ENCODE measurements at regions not wholly inside any gene's neighbourhood (a gene's known extent, or its start where the extent isn't known, plus 50 kb on each side); places are given as distances from the start of the nearest gene placed in this dataset.

GRCh38 chr9:108473209-108474112 lies 382.3 kb downstream of the ACTL7B start:
- no peaks in the 10 kb centered on the region for H3K79me2 ChIP-seq (ENCODE audit: control insufficient read depth, insufficient read depth, low read length, poor library complexity)
- WGBS (ENCODE audit: extremely low coverage, insufficient coverage, insufficient read length) = no CpG with 5 or more reads among the region's 9 CpGs

GRCh38 chr9:108469654-108470053 lies 386.1 kb downstream of the ACTL7B start:
- Histone ChIP-seq H2BK5ac (ENCODE audit: low read depth, low read length, poor library complexity) (no peak overlapping the region), H3K36me3 (ENCODE audit: control insufficient read depth in 1 of 2, insufficient read depth in 2 of 2, low read length in 2 of 2) (no peaks in the 10 kb centered on the region), H3K79me2 (ENCODE audit: control insufficient read depth, insufficient read depth, low read length, poor library complexity) (no peaks in the 10 kb centered on the region), H2AFZ (ENCODE audit: insufficient read depth, low read length, poor library complexity) (no peak overlapping the region), H3K4me2 (ENCODE audit: low read length) (no peak overlapping the region), H4K12ac (ENCODE audit: low read depth, low read length) (no peak overlapping the region), H3K18ac (ENCODE audit: low read length) (no peak overlapping the region), H3K4ac (ENCODE audit: low read depth, low read length) (no peak overlapping the region), H4K91ac (ENCODE audit: low read depth, low read length) (no peak overlapping the region), H3K27ac (ENCODE audit: low read depth, low read length) (no peak overlapping the region), H3K79me1 (ENCODE audit: low read length) (no peaks in the 10 kb centered on the region), H2AK5ac (ENCODE audit: low read length) (no peak overlapping the region), H3K4me3 (ENCODE audit: low read depth, low read length) (no peak overlapping the region), H3K14ac (ENCODE audit: low read length) (no peak overlapping the region), H2BK120ac (ENCODE audit: insufficient read depth, low read length, poor library complexity) (no peak overlapping the region), H3K27me3 (ENCODE audit: insufficient read depth, low read length) (peaks cover 3% of the 10 kb centered on the region), H3K9me3 (ENCODE audit: insufficient read depth, low read depth, low read length) (no peaks in the 10 kb centered on the region), H3K9ac (ENCODE audit: low read length) (no peak overlapping the region), H2BK12ac (ENCODE audit: low read length) (no peak overlapping the region), H3K23ac (ENCODE audit: low read length) (no peak overlapping the region), H3K4me1 (ENCODE audit: control insufficient read depth in 1 of 2, insufficient read depth in 2 of 2, low read length in 2 of 2) (no peaks in the 10 kb centered on the region), H4K8ac (ENCODE audit: low read depth, low read length) (no peak overlapping the region)
- no CpG with 5 or more reads among the region's 8 CpGs for WGBS (ENCODE audit: extremely low coverage, insufficient coverage, insufficient read length)
- DNase-seq = peak; percentile 8 to 23

More at GRCh38 chr9:108473209-108474112, 382.3 kb downstream of the ACTL7B start:
- Histone ChIP-seq H3K4me3 (ENCODE audit: low read depth, low read length) (no peak overlapping the region), H2AFZ (ENCODE audit: insufficient read depth, low read length, poor library complexity) (no peak overlapping the region), H2BK120ac (ENCODE audit: insufficient read depth, low read length, poor library complexity) (no peak overlapping the region), H3K23ac (ENCODE audit: low read length) (no peak overlapping the region), H3K9ac (ENCODE audit: low read length) (no peak overlapping the region), H3K36me3 (ENCODE audit: control insufficient read depth in 1 of 2, insufficient read depth in 2 of 2, low read length in 2 of 2) (no peaks in the 10 kb centered on the region), H3K9me3 (ENCODE audit: insufficient read depth, low read depth, low read length) (no peaks in the 10 kb centered on the region), H3K4me2 (ENCODE audit: low read length) (no peak overlapping the region), H2BK12ac (ENCODE audit: low read length) (no peak overlapping the region), H3K14ac (ENCODE audit: low read length) (no peak overlapping the region), H4K91ac (ENCODE audit: low read depth, low read length) (no peak overlapping the region), H3K79me1 (ENCODE audit: low read length) (no peaks in the 10 kb centered on the region), H3K27ac (ENCODE audit: low read depth, low read length) (no peak overlapping the region), H3K27me3 (ENCODE audit: insufficient read depth, low read length) (peaks cover 3% of the 10 kb centered on the region), H3K18ac (ENCODE audit: low read length) (no peak overlapping the region), H4K12ac (ENCODE audit: low read depth, low read length) (no peak overlapping the region), H4K8ac (ENCODE audit: low read depth, low read length) (no peak overlapping the region), H2AK5ac (ENCODE audit: low read length) (no peak overlapping the region), H3K4me1 (ENCODE audit: control insufficient read depth in 1 of 2, insufficient read depth in 2 of 2, low read length in 2 of 2) (peaks cover 4 to 5% of the 10 kb centered on the region in 2 experiments), H3K4ac (ENCODE audit: low read depth, low read length) (no peak overlapping the region), H2BK5ac (ENCODE audit: low read depth, low read length, poor library complexity) (no peak overlapping the region)
- peak in 1 of 2 donors; percentile 30 for DNase-seq

GRCh38 chr9:108468364-108468763 lies 387.4 kb downstream of the ACTL7B start:
- H3K14ac ChIP-seq (ENCODE audit: low read length) = no peak overlapping the region
- H3K9me3 ChIP-seq (ENCODE audit: insufficient read depth, low read depth, low read length) = no peaks in the 10 kb centered on the region
- H3K4me1 ChIP-seq (ENCODE audit: control insufficient read depth in 1 of 2, insufficient read depth in 2 of 2, low read length in 2 of 2) = no peaks in the 10 kb centered on the region
- H4K12ac ChIP-seq (ENCODE audit: low read depth, low read length) = no peak overlapping the region
- no peak overlapping the region for H3K9ac ChIP-seq (ENCODE audit: low read length)
- H2BK12ac ChIP-seq (ENCODE audit: low read length) = no peak overlapping the region
- H3K23ac ChIP-seq (ENCODE audit: low read length) = no peak overlapping the region
- no peak overlapping the region for H3K27ac ChIP-seq (ENCODE audit: low read depth, low read length)
- H2BK120ac ChIP-seq (ENCODE audit: insufficient read depth, low read length, poor library complexity) = no peak overlapping the region
- H4K8ac ChIP-seq (ENCODE audit: low read depth, low read length) = no peak overlapping the region
- H2AK5ac ChIP-seq (ENCODE audit: low read length) = no peak overlapping the region
- H3K27me3 ChIP-seq (ENCODE audit: insufficient read depth, low read length) = peaks cover 3% of the 10 kb centered on the region
- no peak overlapping the region for H4K91ac ChIP-seq (ENCODE audit: low read depth, low read length)
- peak; percentile 77 to 84 for DNase-seq
- no peak overlapping the region for H2AFZ ChIP-seq (ENCODE audit: insufficient read depth, low read length, poor library complexity)
- no peak overlapping the region for H3K4ac ChIP-seq (ENCODE audit: low read depth, low read length)
- H2BK5ac ChIP-seq (ENCODE audit: low read depth, low read length, poor library complexity) = no peak overlapping the region
- no CpG with 5 or more reads among the region's 4 CpGs for WGBS (ENCODE audit: extremely low coverage, insufficient coverage, insufficient read length)
- H3K4me3 ChIP-seq (ENCODE audit: low read depth, low read length) = no peak overlapping the region
- no peaks in the 10 kb centered on the region for H3K79me1 ChIP-seq (ENCODE audit: low read length)
- no peaks in the 10 kb centered on the region for H3K79me2 ChIP-seq (ENCODE audit: control insufficient read depth, insufficient read depth, low read length, poor library complexity)
- no peak overlapping the region for H3K4me2 ChIP-seq (ENCODE audit: low read length)
- H3K18ac ChIP-seq (ENCODE audit: low read length) = no peak overlapping the region
- no peaks in the 10 kb centered on the region for H3K36me3 ChIP-seq (ENCODE audit: control insufficient read depth in 1 of 2, insufficient read depth in 2 of 2, low read length in 2 of 2)

GRCh38 chr9:108467653-108468324 lies 388.0 kb downstream of the ACTL7B start:
- Histone ChIP-seq H4K8ac (ENCODE audit: low read depth, low read length) (no peak overlapping the region), H3K23ac (ENCODE audit: low read length) (no peak overlapping the region), H4K12ac (ENCODE audit: low read depth, low read length) (no peak overlapping the region), H3K79me2 (ENCODE audit: control insufficient read depth, insufficient read depth, low read length, poor library complexity) (no peaks in the 10 kb centered on the region), H2BK120ac (ENCODE audit: insufficient read depth, low read length, poor library complexity) (no peak overlapping the region), H3K9ac (ENCODE audit: low read length) (no peak overlapping the region), H2BK5ac (ENCODE audit: low read depth, low read length, poor library complexity) (no peak overlapping the region), H3K36me3 (ENCODE audit: control insufficient read depth in 1 of 2, insufficient read depth in 2 of 2, low read length in 2 of 2) (no peaks in the 10 kb centered on the region), H3K4me2 (ENCODE audit: low read length) (no peak overlapping the region), H2AFZ (ENCODE audit: insufficient read depth, low read length, poor library complexity) (no peak overlapping the region), H3K4me3 (ENCODE audit: low read depth, low read length) (no peak overlapping the region), H3K9me3 (ENCODE audit: insufficient read depth, low read depth, low read length) (no peaks in the 10 kb centered on the region), H2BK12ac (ENCODE audit: low read length) (no peak overlapping the region), H4K91ac (ENCODE audit: low read depth, low read length) (no peak overlapping the region), H3K79me1 (ENCODE audit: low read length) (no peaks in the 10 kb centered on the region), H2AK5ac (ENCODE audit: low read length) (no peak overlapping the region), H3K27me3 (ENCODE audit: insufficient read depth, low read length) (peaks cover 3% of the 10 kb centered on the region), H3K27ac (ENCODE audit: low read depth, low read length) (no peak overlapping the region), H3K4me1 (ENCODE audit: control insufficient read depth in 1 of 2, insufficient read depth in 2 of 2, low read length in 2 of 2) (no peaks in the 10 kb centered on the region), H3K18ac (ENCODE audit: low read length) (no peak overlapping the region), H3K4ac (ENCODE audit: low read depth, low read length) (no peak overlapping the region), H3K14ac (ENCODE audit: low read length) (no peak overlapping the region)
- WGBS (ENCODE audit: extremely low coverage, insufficient coverage, insufficient read length) = no CpG with 5 or more reads among the region's 6 CpGs
- no peak for DNase-seq
